OCI-LY1 (cell line): ENCODE measurements at regions not wholly inside any gene's neighbourhood (a gene's known extent, or its start where the extent isn't known, plus 50 kb on each side); places are given as distances from the start of the nearest gene placed in this dataset.

Experiments
- H2AFZ ChIP-seq: fragments of 200-600 bp; sonication (generic), shearing (Covaris generic); 2 replicates; pipeline ENCODE4 v1.6.0; 2014; ENCODE audit warnings: antibody characterized with exemption, mild to moderate bottlenecking, low read length
- H3F3A ChIP-seq: fragments of 200-600 bp; sonication (generic), shearing (Covaris generic); 2 replicates; pipeline ENCODE4 v1.6.0; 2014; ENCODE audit warnings: mild to moderate bottlenecking, antibody characterized with exemption, low read length, moderate library complexity; ENCODE audit not compliant: insufficient read depth
- H3K27ac ChIP-seq: fragments of 200-600 bp; sonication (generic); 2 replicates; pipeline ENCODE4 v1.5.1; 2014; ENCODE audit warnings: low read length, mixed run types, mild to moderate bottlenecking, low read depth; ENCODE audit not compliant: poor library complexity, severe bottlenecking
- H3K27me3 ChIP-seq: fragments of 200-600 bp; sonication (generic); 2 replicates; pipeline ENCODE4 v1.6.0; 2014; ENCODE audit warnings: antibody characterized with exemption, mild to moderate bottlenecking, low read length, moderate library complexity; ENCODE audit not compliant: insufficient read depth
- H3K36me3 ChIP-seq: fragments of 200-600 bp; sonication (generic); 2 replicates; pipeline ENCODE4 v1.6.1; 2014; ENCODE audit warnings: mild to moderate bottlenecking, antibody characterized with exemption, low read length, moderate library complexity, mixed read lengths; ENCODE audit not compliant: insufficient read depth
- H3K4me1 ChIP-seq: fragments of 200-600 bp; sonication (generic); 2 replicates; pipeline ENCODE4 v1.5.1; 2014; ENCODE audit warnings: mild to moderate bottlenecking, low read length, moderate library complexity; ENCODE audit not compliant: insufficient read depth, severe bottlenecking
- H3K4me2 ChIP-seq: fragments of 200-600 bp; sonication (generic), shearing (Covaris generic); 2 replicates; pipeline ENCODE4 v1.6.1; 2014; ENCODE audit warnings: low read length
- H3K4me3 ChIP-seq: fragments of 200-600 bp; sonication (generic); 2 replicates; pipeline ENCODE4 v1.5.1; 2014; ENCODE audit warnings: low read length, low read depth, mild to moderate bottlenecking, mixed read lengths; ENCODE audit not compliant: poor library complexity, severe bottlenecking
- H3K79me2 ChIP-seq: fragments of 200-600 bp; shearing (Covaris generic); 2 replicates; pipeline ENCODE4 v1.6.1; 2016; ENCODE audit warnings: mixed run types, low read length, mixed read lengths; ENCODE audit not compliant: insufficient read depth
- H3K9ac ChIP-seq: fragments of 200-600 bp; sonication (generic), shearing (Covaris generic); 2 replicates; pipeline ENCODE4 v1.6.1; 2014; ENCODE audit warnings: mild to moderate bottlenecking, low read length, mixed read lengths
- H3K9me2 ChIP-seq: fragments of 200-600 bp; sonication (generic), shearing (Covaris generic); 2 replicates; pipeline ENCODE4 v1.6.1; 2014; ENCODE audit warnings: low read depth, mild to moderate bottlenecking, low read length, mixed read lengths
- H3K9me3 ChIP-seq: fragments of 200-600 bp; shearing (Covaris generic); 2 replicates; pipeline ENCODE4 v1.6.1; 2014; ENCODE audit warnings: low read length, mixed read lengths
- H4K20me1 ChIP-seq: fragments of 200-600 bp; sonication (generic), shearing (Covaris generic); 2 replicates; pipeline ENCODE4 v1.6.0; 2016; ENCODE audit warnings: mild to moderate bottlenecking, low read length; ENCODE audit not compliant: insufficient read depth
- EZH2 ChIP-seq: fragments of 200-600 bp; sonication (generic), shearing (Covaris generic); IDR thresholded peaks from 2 replicates; pipeline ENCODE4 v1.8.0; 2017; ENCODE audit warnings: borderline replicate concordance, mixed run types, mild to moderate bottlenecking, antibody characterized with exemption, low read length, moderate library complexity, mixed read lengths
- TF ChIP-seq, protein P1 (sequence below): fragments of 200-600 bp; sonication (generic), shearing (Covaris generic); IDR thresholded peaks from 2 replicates; pipeline ENCODE4 v1.5.1; 2017; ENCODE audit warnings: mild to moderate bottlenecking, antibody characterized with exemption, low read length, moderate library complexity, mixed read lengths

DNA sequence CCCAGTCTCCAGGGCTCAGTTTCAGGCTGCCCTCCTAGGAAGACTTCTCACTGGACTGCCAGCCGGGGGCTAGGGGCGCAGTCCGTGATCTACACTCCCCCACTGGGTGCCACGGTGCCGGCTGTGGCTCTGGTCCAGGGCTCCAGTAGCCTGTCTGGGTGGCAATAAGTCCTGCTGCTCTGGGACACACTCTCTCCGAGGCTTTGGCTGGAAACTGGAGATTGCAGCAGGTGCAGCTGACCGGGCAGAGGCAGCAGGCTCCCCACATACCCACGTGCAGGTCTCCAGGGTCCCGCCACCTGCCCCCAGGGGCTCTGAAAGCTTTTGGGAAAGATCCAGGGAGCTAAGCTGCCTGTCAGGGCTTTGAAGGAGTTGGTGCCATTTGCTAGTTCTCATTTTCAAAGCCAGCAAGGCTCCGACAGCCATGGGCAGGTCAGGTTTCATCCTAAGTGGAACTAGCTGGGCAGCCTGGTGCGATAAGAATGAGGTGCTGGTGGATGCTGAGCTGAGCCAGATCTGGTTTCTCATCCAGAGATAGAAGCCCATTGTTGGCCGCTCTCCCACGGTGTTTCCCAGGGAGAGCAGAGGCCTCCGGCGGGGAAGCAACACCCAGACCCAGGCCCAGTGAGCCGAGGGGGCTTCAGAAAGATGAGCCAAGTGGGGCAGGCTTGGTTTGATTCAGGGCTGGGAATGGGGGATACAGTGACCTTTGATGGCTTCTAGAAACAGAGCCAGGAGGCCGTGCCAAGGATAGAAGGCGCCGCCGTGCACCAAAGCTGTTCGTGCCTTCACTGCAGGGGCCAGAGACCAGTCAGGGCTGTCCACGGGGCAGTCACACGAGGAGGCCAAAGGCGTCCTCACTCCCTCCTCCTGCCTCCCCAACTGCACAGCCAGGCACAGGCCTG is 141.7 kb upstream of the GPC1 start:
- no peaks in the 10 kb centered on the region for H3K9me3 ChIP-seq
- no peaks in the 10 kb centered on the region for H3K36me3 ChIP-seq
- H3K4me3 ChIP-seq = no peak overlapping the region
- no peaks in the 10 kb centered on the region for H3K79me2 ChIP-seq
- no peak overlapping the region for H3K27ac ChIP-seq
- no peaks in the 10 kb centered on the region for H3K4me1 ChIP-seq
- H4K20me1 ChIP-seq = no peaks in the 10 kb centered on the region
- no peak for TF ChIP-seq EZH2
- TF ChIP-seq, protein P1, sequence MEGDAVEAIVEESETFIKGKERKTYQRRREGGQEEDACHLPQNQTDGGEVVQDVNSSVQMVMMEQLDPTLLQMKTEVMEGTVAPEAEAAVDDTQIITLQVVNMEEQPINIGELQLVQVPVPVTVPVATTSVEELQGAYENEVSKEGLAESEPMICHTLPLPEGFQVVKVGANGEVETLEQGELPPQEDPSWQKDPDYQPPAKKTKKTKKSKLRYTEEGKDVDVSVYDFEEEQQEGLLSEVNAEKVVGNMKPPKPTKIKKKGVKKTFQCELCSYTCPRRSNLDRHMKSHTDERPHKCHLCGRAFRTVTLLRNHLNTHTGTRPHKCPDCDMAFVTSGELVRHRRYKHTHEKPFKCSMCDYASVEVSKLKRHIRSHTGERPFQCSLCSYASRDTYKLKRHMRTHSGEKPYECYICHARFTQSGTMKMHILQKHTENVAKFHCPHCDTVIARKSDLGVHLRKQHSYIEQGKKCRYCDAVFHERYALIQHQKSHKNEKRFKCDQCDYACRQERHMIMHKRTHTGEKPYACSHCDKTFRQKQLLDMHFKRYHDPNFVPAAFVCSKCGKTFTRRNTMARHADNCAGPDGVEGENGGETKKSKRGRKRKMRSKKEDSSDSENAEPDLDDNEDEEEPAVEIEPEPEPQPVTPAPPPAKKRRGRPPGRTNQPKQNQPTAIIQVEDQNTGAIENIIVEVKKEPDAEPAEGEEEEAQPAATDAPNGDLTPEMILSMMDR = no peak
- H3F3A ChIP-seq = no peaks in the 10 kb centered on the region
- no peak overlapping the region for H3K4me2 ChIP-seq
- H2AFZ ChIP-seq = no peak overlapping the region
- no peaks in the 10 kb centered on the region for H3K9me2 ChIP-seq
- 0 out of 2 replicates have a peak, but pooled peaks cover 5% of the 10 kb centered on the region for H3K27me3 ChIP-seq
- H3K9ac ChIP-seq = no peak overlapping the region

DNA sequence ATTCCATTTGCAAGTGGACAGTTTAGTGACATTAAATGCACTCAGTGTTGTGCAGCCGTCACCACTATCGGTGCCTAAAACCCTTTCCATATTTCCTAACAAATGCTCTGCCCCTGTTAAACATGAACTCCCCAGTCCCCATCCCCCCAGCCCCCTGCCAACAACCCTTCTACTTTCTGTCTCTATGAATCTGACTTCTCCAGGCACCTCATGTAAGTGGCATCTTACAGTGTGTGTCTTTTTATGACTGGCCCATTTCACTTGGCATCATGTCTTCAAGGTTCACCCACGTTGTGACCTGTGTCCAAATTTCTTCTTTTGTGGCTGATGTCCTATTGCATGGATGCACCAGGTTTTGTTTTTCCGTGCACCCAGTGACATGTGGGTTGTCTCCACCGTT is 140.9 kb upstream of the GPC1 start:
- Histone ChIP-seq H3K4me3 (no peak overlapping the region), H3K79me2 (no peaks in the 10 kb centered on the region), H2AFZ (no peak overlapping the region), H3K9me3 (no peaks in the 10 kb centered on the region), H3K4me1 (no peaks in the 10 kb centered on the region), H3K4me2 (no peak overlapping the region), H3K27me3 (0 out of 2 replicates have a peak, but pooled peaks cover 5% of the 10 kb centered on the region), H4K20me1 (no peaks in the 10 kb centered on the region), H3K9me2 (no peaks in the 10 kb centered on the region), H3K27ac (no peak overlapping the region), H3K36me3 (no peaks in the 10 kb centered on the region), H3F3A (no peaks in the 10 kb centered on the region), H3K9ac (no peak overlapping the region)
- no peak for TF ChIP-seq EZH2
- TF ChIP-seq, protein P1 = no peak

DNA sequence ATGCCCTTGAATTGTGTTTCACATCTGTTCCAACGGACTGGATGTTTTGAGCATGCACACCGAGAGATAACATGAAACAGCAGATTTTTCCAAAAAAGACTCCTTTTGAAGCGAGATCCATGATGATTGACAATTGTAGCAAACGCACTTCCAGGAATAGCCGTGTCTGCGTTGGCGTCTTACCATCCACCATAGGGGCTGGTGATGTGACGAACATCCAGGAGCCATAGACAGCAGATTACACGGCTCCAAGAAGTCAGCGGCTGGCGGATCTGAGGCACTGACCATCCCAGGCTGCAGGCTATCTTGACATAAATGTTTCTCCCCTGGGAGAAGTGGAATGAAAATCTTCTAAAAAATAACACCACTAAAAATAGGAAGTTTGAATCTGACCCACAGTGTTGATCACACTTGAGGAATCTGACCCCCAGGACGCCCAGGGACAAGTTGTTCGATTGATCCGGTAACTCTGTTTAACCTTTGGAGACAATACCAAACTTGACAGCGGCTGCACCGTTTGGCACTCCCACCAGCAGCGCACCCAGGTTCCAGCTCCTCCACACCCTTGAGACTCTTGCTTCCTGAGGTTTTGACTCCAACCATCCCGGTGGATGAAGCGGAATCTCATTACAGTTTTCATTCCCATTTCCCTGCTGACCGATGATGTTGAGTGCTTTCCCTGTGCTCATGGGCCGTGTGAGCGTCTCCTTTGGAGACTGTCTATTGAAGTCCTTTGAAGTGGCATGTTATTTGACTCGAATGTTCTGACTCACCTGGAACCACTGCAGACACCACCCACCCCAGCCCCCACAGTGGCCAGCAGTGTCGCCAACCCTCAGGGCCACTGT is 140.0 kb upstream of the GPC1 start:
- H3K9me3 ChIP-seq = no peaks in the 10 kb centered on the region
- no peak overlapping the region for H3K27ac ChIP-seq
- no peak overlapping the region for H3K4me3 ChIP-seq
- H3K9ac ChIP-seq = no peak overlapping the region
- H3K4me1 ChIP-seq = no peaks in the 10 kb centered on the region
- H4K20me1 ChIP-seq = no peaks in the 10 kb centered on the region
- H3F3A ChIP-seq = no peaks in the 10 kb centered on the region
- TF ChIP-seq, protein P1 = no peak
- no peak overlapping the region for H2AFZ ChIP-seq
- H3K27me3 ChIP-seq = 0 out of 2 replicates have a peak, but pooled peaks cover 5% of the 10 kb centered on the region
- no peaks in the 10 kb centered on the region for H3K36me3 ChIP-seq
- H3K79me2 ChIP-seq = no peaks in the 10 kb centered on the region
- no peaks in the 10 kb centered on the region for H3K9me2 ChIP-seq
- H3K4me2 ChIP-seq = no peak overlapping the region
